H1 (cell line): ENCODE measurements at regions not wholly inside any gene's neighbourhood (a gene's known extent, or its start where the extent isn't known, plus 50 kb on each side); places are given as distances from the start of the nearest gene placed in this dataset.

ENCODE experiments used
- CTCF ChIA-PET: fragments of 300-600 bp; sonication (Branson Sonifier 250); formaldehyde crosslinking; loops from one replicate; lab custom pipeline; 2021; ENCODE audit not compliant: partially characterized antibody; lab: Charles Lee
- POLR2A ChIA-PET: fragments of 300-600 bp; sonication (Branson Sonifier 250); formaldehyde crosslinking; loops from one replicate; lab custom pipeline; 2021; ENCODE audit warnings: inconsistent platforms; ENCODE audit not compliant: partially characterized antibody; lab: Charles Lee
- DNase-seq, 2 experiments: peaks; one replicate each; pipeline versions ENCODE4 v3.0.0 to v3.0.0-alpha.2; 2010 to 2022; ENCODE audit warnings: low spot score in 2 of 2, low read depth in 1 of 2, mixed read lengths in 1 of 2
- FAIRE-seq: peaks from 2 replicates; lab custom pipeline; 2011; peaks lifted over from hg19 to GRCh38; lab: Jason Lieb, UNC
- H2AFZ ChIP-seq: 2 replicates; pipeline ENCODE4 v1.8.1; 2012; ENCODE audit warnings: low read length, inconsistent platforms
- H2AK5ac ChIP-seq: 2 replicates; pipeline ENCODE4 v1.6.1; 2013; ENCODE audit warnings: low read depth, low read length
- H2BK120ac ChIP-seq: replicated peaks from 2 replicates; pipeline ENCODE3; 2013; ENCODE audit warnings: low read depth, low read length, inconsistent platforms
- H2BK12ac ChIP-seq: 2 replicates; pipeline ENCODE4 v1.6.1; 2013; ENCODE audit warnings: low read depth, low read length
- H2BK15ac ChIP-seq: 2 replicates; pipeline ENCODE4 v1.6.1; 2013; ENCODE audit warnings: low read length
- H2BK20ac ChIP-seq: 2 replicates; pipeline ENCODE4 v1.6.1; 2013; ENCODE audit warnings: low read length
- H2BK5ac ChIP-seq: 2 replicates; pipeline ENCODE4 v1.6.1; 2013; ENCODE audit warnings: low read depth, low read length
- H3K14ac ChIP-seq: 2 replicates; pipeline ENCODE4 v1.6.1; 2013; ENCODE audit warnings: inconsistent platforms; ENCODE audit not compliant: insufficient read length
- H3K18ac ChIP-seq: 2 replicates; pipeline ENCODE4 v1.6.1; 2013; ENCODE audit warnings: low read length; ENCODE audit errors: extremely low read depth
- H3K23ac ChIP-seq: 2 replicates; pipeline ENCODE4 v1.6.1; 2013; ENCODE audit warnings: inconsistent platforms; ENCODE audit not compliant: insufficient read length
- H3K23me2 ChIP-seq: 2 replicates; pipeline ENCODE4 v1.6.1; 2013; ENCODE audit warnings: low read depth, low read length
- H3K27ac ChIP-seq: 2 replicates; pipeline ENCODE4 v1.6.1; 2011; ENCODE audit warnings: low read depth, low read length, inconsistent platforms
- H3K27me3 ChIP-seq, 4 experiments: replicated peaks in 1 of 4; 1 replicate in 1 of 4; 2 replicates in 3 of 4; pipeline versions ENCODE4 v1.6.1 to v1.8.1; 2011 to 2013; ENCODE audit warnings: low read length in 3 of 4, mild to moderate bottlenecking in 3 of 4, inconsistent platforms in 2 of 4, mixed read lengths in 2 of 4, moderate library complexity in 1 of 4; ENCODE audit not compliant: control insufficient read depth in 3 of 4, insufficient read depth in 3 of 4; ENCODE audit errors: extremely low read depth in 1 of 4
- H3K36me3 ChIP-seq, 4 experiments: 2 replicates each; pipeline versions ENCODE4 v1.6.1 to v1.8.1; 2011 to 2013; ENCODE audit warnings: mild to moderate bottlenecking in 4 of 4, low read length in 3 of 4, moderate library complexity in 2 of 4, control low read depth in 1 of 4, inconsistent platforms in 1 of 4; ENCODE audit not compliant: insufficient read depth in 4 of 4, control insufficient read depth in 2 of 4
- H3K4ac ChIP-seq: replicated peaks from 2 replicates; pipeline ENCODE3; 2013; ENCODE audit warnings: low read length, low read depth, mixed read lengths, inconsistent platforms; ENCODE audit not compliant: insufficient read length
- H3K4me1 ChIP-seq, 4 experiments: replicated peaks in 1 of 4; 1 replicate in 1 of 4; 2 replicates in 3 of 4; pipeline versions ENCODE4 v1.6.1 to v1.8.1; 2011 to 2013; ENCODE audit warnings: low read length in 3 of 4, inconsistent platforms in 2 of 4, mixed read lengths in 1 of 4; ENCODE audit not compliant: insufficient read depth in 4 of 4, control insufficient read depth in 3 of 4
- H3K4me2 ChIP-seq, 2 experiments: 2 replicates each; pipeline versions ENCODE4 v1.6.1 to v1.8.1; 2011 to 2013; ENCODE audit warnings: low read depth in 2 of 2, low read length in 2 of 2, control low read depth in 1 of 2, inconsistent platforms in 1 of 2, mild to moderate bottlenecking in 1 of 2; ENCODE audit not compliant: insufficient read depth in 1 of 2
- H3K4me3 ChIP-seq, 4 experiments: fragments of 200-600, 300-600 bp in 1 of 4; sonication (generic), shearing (Covaris generic), sonication (Bioruptor Twin) in 1 of 4; 2 replicates each; pipeline versions ENCODE4 v1.5.1 to v1.8.1; 2011 to 2016; ENCODE audit warnings: low read length in 4 of 4, low read depth in 3 of 4, control low read depth in 2 of 4, inconsistent platforms in 2 of 4, mild to moderate bottlenecking in 2 of 4, mixed read lengths in 1 of 4, moderate library complexity in 1 of 4; ENCODE audit not compliant: insufficient read depth in 2 of 4; ENCODE audit errors: extremely low read depth in 1 of 4
- H3K56ac ChIP-seq: replicated peaks from 2 replicates; pipeline ENCODE3; 2013; ENCODE audit warnings: low read depth, mild to moderate bottlenecking, mixed read lengths, low read length, inconsistent platforms; ENCODE audit not compliant: insufficient read length
- H3K79me1 ChIP-seq: 2 replicates; pipeline ENCODE4 v1.6.1; 2013; ENCODE audit warnings: low read depth, low read length, control low read depth
- H3K79me2 ChIP-seq, 2 experiments: 2 replicates each; pipeline versions ENCODE4 v1.6.1 to v1.8.1; 2012 to 2013; ENCODE audit warnings: low read length in 2 of 2, mild to moderate bottlenecking in 2 of 2, inconsistent platforms in 1 of 2; ENCODE audit not compliant: insufficient read depth in 2 of 2, control insufficient read depth in 1 of 2
- H3K9ac ChIP-seq, 4 experiments: replicated peaks in 1 of 4; 1 replicate in 1 of 4; 2 replicates in 3 of 4; pipeline versions ENCODE4 v1.6.1 to v1.8.1; 2011 to 2013; ENCODE audit warnings: low read depth in 3 of 4, low read length in 3 of 4, control low read depth in 2 of 4, mild to moderate bottlenecking in 2 of 4, moderate library complexity in 2 of 4, inconsistent platforms in 1 of 4; ENCODE audit errors: extremely low read depth in 1 of 4
- H3K9me3 ChIP-seq, 2 experiments: 2 replicates each; pipeline versions ENCODE4 v1.6.1 to v1.8.1; 2012 to 2013; ENCODE audit warnings: mild to moderate bottlenecking in 2 of 2, moderate library complexity in 2 of 2, control low read depth in 1 of 2, inconsistent platforms in 1 of 2, low read depth in 1 of 2, low read length in 1 of 2, mixed read lengths in 1 of 2; ENCODE audit not compliant: insufficient read depth in 2 of 2
- H4K20me1 ChIP-seq, 2 experiments: replicated peaks in 1 of 2; 2 replicates each; pipeline versions ENCODE3 to v1.8.1; 2011 to 2013; ENCODE audit warnings: inconsistent platforms in 2 of 2, low read length in 2 of 2, mild to moderate bottlenecking in 1 of 2; ENCODE audit not compliant: insufficient read depth in 2 of 2, control insufficient read depth in 1 of 2
- H4K5ac ChIP-seq: 2 replicates; pipeline ENCODE4 v1.6.1; 2013; ENCODE audit warnings: low read length, low read depth, mixed read lengths, inconsistent platforms; ENCODE audit not compliant: insufficient read length
- H4K8ac ChIP-seq: 2 replicates; pipeline ENCODE4 v1.8.0; 2013; ENCODE audit warnings: mild to moderate bottlenecking, moderate library complexity, low read length, inconsistent platforms; ENCODE audit not compliant: insufficient read depth; ENCODE audit errors: extremely low read depth
- H4K91ac ChIP-seq: replicated peaks from 2 replicates; pipeline ENCODE3; 2013; ENCODE audit warnings: low read length, mixed read lengths, inconsistent platforms; ENCODE audit not compliant: insufficient read length
- ATF3 ChIP-seq: IDR thresholded peaks from 2 replicates; pipeline ENCODE4 v1.6.1; 2011; ENCODE audit warnings: low read depth, mild to moderate bottlenecking, low read length; ENCODE audit not compliant: insufficient read depth
- CHD1 ChIP-seq: IDR thresholded peaks from 2 replicates; pipeline ENCODE4 v1.6.1; 2012; ENCODE audit warnings: low read depth, low read length, improper control_type of control experiment
- GTF2F1 ChIP-seq: IDR thresholded peaks from 2 replicates; pipeline ENCODE4 v1.6.1; 2012; ENCODE audit warnings: low read depth, low read length, improper control_type of control experiment, borderline replicate concordance
- JUN ChIP-seq: IDR thresholded peaks from 2 replicates; pipeline ENCODE4 v1.6.1; 2011; ENCODE audit warnings: low read depth, mild to moderate bottlenecking, improper control_type of control experiment, low read length
- KDM1A ChIP-seq: fragments of 200-600, 300-600 bp; sonication (generic); IDR thresholded peaks from 2 replicates; pipeline ENCODE4 v1.7.1; 2016; ENCODE audit warnings: mild to moderate bottlenecking, low read length, borderline replicate concordance
- KDM4A ChIP-seq: IDR thresholded peaks from one replicate; pipeline ENCODE4 v1.7.1; 2012; ENCODE audit warnings: low read depth, mild to moderate bottlenecking, moderate library complexity, low read length, inconsistent platforms; ENCODE audit not compliant: severe bottlenecking
- KDM5A ChIP-seq: fragments of 200-600 bp; IDR thresholded peaks from 2 replicates; pipeline ENCODE4 v1.7.1; 2012; ENCODE audit warnings: mild to moderate bottlenecking, low read length, inconsistent platforms, mixed read lengths
- RBBP5 ChIP-seq: IDR thresholded peaks from 2 replicates; pipeline ENCODE4 v1.7.1; 2012; ENCODE audit warnings: low read depth, mild to moderate bottlenecking, inconsistent platforms, low read length, moderate library complexity, borderline replicate concordance
- RXRA ChIP-seq: IDR thresholded peaks from 2 replicates; pipeline ENCODE4 v1.6.1; 2011; ENCODE audit warnings: low read depth, mild to moderate bottlenecking, low read length, moderate library complexity; ENCODE audit not compliant: insufficient read depth
- SAP30 ChIP-seq: fragments of 300-600 bp; sonication (generic); IDR thresholded peaks from 2 replicates; pipeline ENCODE4 v1.7.1; 2012; ENCODE audit warnings: low read length, moderate library complexity, mild to moderate bottlenecking, inconsistent platforms; ENCODE audit not compliant: insufficient read depth, insufficient replicate concordance
- SIRT6 ChIP-seq: IDR thresholded peaks from one replicate; pipeline ENCODE4 v1.7.1; 2012; ENCODE audit warnings: low read length, inconsistent platforms
- TBP ChIP-seq: IDR thresholded peaks from 2 replicates; pipeline ENCODE4 v1.6.1; 2011; ENCODE audit warnings: low read depth, low read length, improper control_type of control experiment
- TEAD4 ChIP-seq: IDR thresholded peaks from 2 replicates; pipeline ENCODE4 v1.6.1; 2012; ENCODE audit warnings: low read depth, low read length, inconsistent platforms, mixed read lengths
- WGBS, 2 experiments: shearing (Covaris generic) in 1 of 2; methylation state at CpG; one replicate each; pipeline versions ENCODE4 v1.1.6 to v1.1.7; 2013 to 2015; ENCODE audit warnings: low lambda C conversion rate in 2 of 2, mixed read lengths in 2 of 2, inconsistent platforms in 1 of 2, low coverage in 1 of 2, missing lambda C conversion rate in 1 of 2; ENCODE audit not compliant: insufficient replicate concordance in 2 of 2, insufficient coverage in 1 of 2, insufficient read length in 1 of 2; ENCODE audit errors: extremely low coverage in 1 of 2, missing lambda C conversion rate in 1 of 2; 5-methylcytosine and 5-hydroxymethylcytosine counted together

GRCh38 chrX:74211911-74212310 is 92.1 kb upstream of the ZCCHC13 start:
- no peaks in the 10 kb centered on the region; a peak in 1 of 4 replicates for H3K79me2 ChIP-seq
- no peak overlapping the region for H2BK120ac ChIP-seq
- no peaks in the 10 kb centered on the region for H4K20me1 ChIP-seq
- no peak overlapping the region for H4K8ac ChIP-seq
- no peaks in the 10 kb centered on the region for H3K79me1 ChIP-seq
- no peaks in the 10 kb centered on the region for H3K9me3 ChIP-seq
- H3K56ac ChIP-seq = no peak overlapping the region
- H3K27me3 ChIP-seq = no peaks in the 10 kb centered on the region
- DNase-seq (no peak), FAIRE-seq (no peak)
- no peak overlapping the region for H2BK15ac ChIP-seq
- H3K4ac ChIP-seq = no peak overlapping the region
- WGBS, 2 experiments = 100% methylated on average over 1 of the region's 1 CpG; no CpG with 5 or more reads in 1 of the 2 experiments
- ChIA-PET POLR2A (no interaction called here), CTCF (no interaction called here)
- no peak overlapping the region for H2BK12ac ChIP-seq
- no peak overlapping the region for H3K9ac ChIP-seq
- H2AFZ ChIP-seq = no peak overlapping the region
- H3K27ac ChIP-seq = no peak overlapping the region
- no peak overlapping the region for H4K5ac ChIP-seq
- no peak overlapping the region for H3K4me3 ChIP-seq
- no peak overlapping the region for H2AK5ac ChIP-seq
- H2BK20ac ChIP-seq = no peak overlapping the region
- H3K4me1 ChIP-seq = no peaks in the 10 kb centered on the region
- H3K4me2 ChIP-seq = no peak overlapping the region
- no peaks in the 10 kb centered on the region for H3K23me2 ChIP-seq
- no peak overlapping the region for H2BK5ac ChIP-seq
- peaks cover 0 to 26% (median 9%) of the 10 kb centered on the region in 4 experiments; a peak in 6 of 8 replicates for H3K36me3 ChIP-seq
- H3K23ac ChIP-seq = no peak overlapping the region
- H3K14ac ChIP-seq = no peak overlapping the region
- H3K18ac ChIP-seq = no peak overlapping the region
- no peak overlapping the region for H4K91ac ChIP-seq
- no peak for TF ChIP-seq ATF3
- TF ChIP-seq SIRT6 = no peak
- no peak for TF ChIP-seq KDM5A
- TF ChIP-seq RBBP5 = no peak
- no peak for TF ChIP-seq TEAD4
- TF ChIP-seq SAP30 = no peak
- TF ChIP-seq KDM4A = no peak
- no peak for TF ChIP-seq TBP
- TF ChIP-seq CHD1 = no peak
- TF ChIP-seq GTF2F1 = no peak
- no peak for TF ChIP-seq RXRA
- no peak for TF ChIP-seq KDM1A
- TF ChIP-seq JUN = no peak
